Spleen (tissue), 7 donors: ENCODE measurements at regions not wholly inside any gene's neighbourhood (a gene's known extent, or its start where the extent isn't known, plus 50 kb on each side); places are given as distances from the start of the nearest gene placed in this dataset.

Experiments
- CTCF ChIP-seq, 11 experiments: fragments of 200-600 bp in 7 of 11; fragments of 450-650 bp in 4 of 11; sonication (generic) in 4 of 11; IDR thresholded peaks in 8 of 11; conservative IDR thresholded peaks in 3 of 11; 1 replicate in 7 of 11; 2 replicates in 4 of 11; pipeline versions ENCODE4 v1.4.0 to v1.8.0; 2016 to 2021; ENCODE audit warnings: antibody characterized with exemption in 11 of 11, inconsistent platforms in 4 of 11, mild to moderate bottlenecking in 1 of 11
- POLR2A ChIP-seq, 3 donors: fragments of 450-650 bp; IDR thresholded peaks; one replicate each; pipeline ENCODE4 v1.5.1; 2017; ENCODE audit warnings: antibody characterized with exemption in 3 of 3, mild to moderate bottlenecking in 1 of 3
- donor health status: DM: no; HTN: no; CAD: no; lungs with moderate emphysema.
- donor health status: DM: no; HTN: no; CAD: no.
- donor health status: DM: no; HTN: no; CAD: no.

GRCh38 chr2:59590798-59591197, 962.7 kb downstream of the BCL11A start:
- TF ChIP-seq CTCF (IDR thresholded peaks at IDR 0.05 in 8 of 11, conservative IDR thresholded peaks at IDR 0.05 in 3 of 11) (no peak), POLR2A (IDR thresholded peaks at IDR 0.05) (no peak)
